Peyer's patch (tissue), 4 donors: ENCODE measurements at regions not wholly inside any gene's neighbourhood (a gene's known extent, or its start where the extent isn't known, plus 50 kb on each side); places are given as distances from the start of the nearest gene placed in this dataset.

Experiments used
- DNase-seq, 3 donors: peaks; one replicate each; pipeline ENCODE4 v3.0.0-alpha.2; 2017 to 2019
- H3K27ac ChIP-seq, 4 donors: fragments of 200-600 bp; sonication (generic); one replicate each; pipeline ENCODE4 v1.5.1; 2016 to 2019
- H3K27me3 ChIP-seq, 2 donors: fragments of 200-600 bp; sonication (generic); one replicate each; pipeline ENCODE4 v1.5.1; 2019
- H3K36me3 ChIP-seq, 3 donors: fragments of 200-600 bp; sonication (generic); one replicate each; pipeline ENCODE4 v1.5.1; 2016 to 2019
- H3K4me1 ChIP-seq, 4 donors: fragments of 200-600 bp; sonication (generic); one replicate each; pipeline ENCODE4 v1.5.1; 2016 to 2019
- H3K4me3 ChIP-seq, 4 donors: fragments of 200-600 bp; sonication (generic); 1 replicate in 3 of 4; 2 replicates in 1 of 4; pipeline ENCODE4 v1.5.1; 2016 to 2019; ENCODE audit warnings: mild to moderate bottlenecking in 1 of 4
- H3K9me3 ChIP-seq, 4 donors: fragments of 200-600 bp; sonication (generic); one replicate each; pipeline ENCODE4 v1.5.1; 2016 to 2019; ENCODE audit warnings: mild to moderate bottlenecking in 1 of 4
- POLR2A ChIP-seq, 2 donors: fragments of 450-650 bp; IDR thresholded peaks; one replicate each; pipeline ENCODE4 v1.5.1; 2017; ENCODE audit warnings: antibody characterized with exemption in 2 of 2, mild to moderate bottlenecking in 2 of 2, moderate library complexity in 2 of 2
- TF ChIP-seq, protein P1 (sequence below), 6 experiments: fragments of 450-650 bp in 4 of 6; fragments of 200-600 bp in 2 of 6; sonication (generic) in 1 of 6; IDR thresholded peaks; one replicate each; pipeline ENCODE4 v1.5.1; 2017 to 2019; ENCODE audit warnings: antibody characterized with exemption in 6 of 6, mild to moderate bottlenecking in 3 of 6, moderate library complexity in 1 of 6

- Histone ChIP-seq H3K4me1 (no peaks in the 10 kb centered on the region), H3K27ac (no peak overlapping the region), H3K36me3 (no peaks in the 10 kb centered on the region), H3K4me3 (no peak overlapping the region), H3K9me3 (no peaks in the 10 kb centered on the region), H3K27me3 (no peaks in the 10 kb centered on the region)
- TF ChIP-seq, protein P1, sequence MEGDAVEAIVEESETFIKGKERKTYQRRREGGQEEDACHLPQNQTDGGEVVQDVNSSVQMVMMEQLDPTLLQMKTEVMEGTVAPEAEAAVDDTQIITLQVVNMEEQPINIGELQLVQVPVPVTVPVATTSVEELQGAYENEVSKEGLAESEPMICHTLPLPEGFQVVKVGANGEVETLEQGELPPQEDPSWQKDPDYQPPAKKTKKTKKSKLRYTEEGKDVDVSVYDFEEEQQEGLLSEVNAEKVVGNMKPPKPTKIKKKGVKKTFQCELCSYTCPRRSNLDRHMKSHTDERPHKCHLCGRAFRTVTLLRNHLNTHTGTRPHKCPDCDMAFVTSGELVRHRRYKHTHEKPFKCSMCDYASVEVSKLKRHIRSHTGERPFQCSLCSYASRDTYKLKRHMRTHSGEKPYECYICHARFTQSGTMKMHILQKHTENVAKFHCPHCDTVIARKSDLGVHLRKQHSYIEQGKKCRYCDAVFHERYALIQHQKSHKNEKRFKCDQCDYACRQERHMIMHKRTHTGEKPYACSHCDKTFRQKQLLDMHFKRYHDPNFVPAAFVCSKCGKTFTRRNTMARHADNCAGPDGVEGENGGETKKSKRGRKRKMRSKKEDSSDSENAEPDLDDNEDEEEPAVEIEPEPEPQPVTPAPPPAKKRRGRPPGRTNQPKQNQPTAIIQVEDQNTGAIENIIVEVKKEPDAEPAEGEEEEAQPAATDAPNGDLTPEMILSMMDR (IDR thresholded peaks at IDR 0.05) = no peak
- no peak for TF ChIP-seq POLR2A (IDR thresholded peaks at IDR 0.05)
- no peak for DNase-seq
These were observed 213.7 kb downstream of the BRINP2 start for GRCh38 chr1:177384461-177384860.

GRCh38 chr1:177383715-177384114, 213.0 kb downstream of the BRINP2 start:
- Histone ChIP-seq H3K36me3 (no peaks in the 10 kb centered on the region), H3K27me3 (no peaks in the 10 kb centered on the region)

DNA sequence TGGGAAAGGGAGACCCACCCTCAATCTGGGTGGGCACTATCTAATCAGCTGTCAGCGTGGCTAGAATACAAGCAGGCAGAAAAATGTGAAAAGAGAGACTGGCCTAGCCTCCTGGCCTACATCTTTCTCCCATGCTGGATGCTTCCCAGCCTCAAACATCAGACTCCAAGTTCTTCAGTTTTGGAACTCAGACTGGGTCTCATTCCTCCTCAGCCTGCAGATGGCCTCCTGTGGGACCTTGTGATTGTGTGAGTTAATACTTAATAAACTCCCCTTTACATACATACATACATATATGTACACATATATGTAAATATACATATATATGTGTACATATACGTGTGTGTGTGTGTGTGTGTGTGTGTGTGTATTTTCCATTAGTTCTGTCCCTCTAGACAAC, 207.1 kb downstream of the BRINP2 start:
- H3K4me3 ChIP-seq = no peak overlapping the region
- no peaks in the 10 kb centered on the region for H3K4me1 ChIP-seq
- H3K27me3 ChIP-seq = no peaks in the 10 kb centered on the region
- TF ChIP-seq POLR2A (IDR thresholded peaks at IDR 0.05) = no peak
- TF ChIP-seq, protein P1 (IDR thresholded peaks at IDR 0.05) = no peak
- no peak overlapping the region for H3K27ac ChIP-seq
- H3K36me3 ChIP-seq = no peaks in the 10 kb centered on the region
- no peak for DNase-seq
- no peaks in the 10 kb centered on the region for H3K9me3 ChIP-seq

More at GRCh38 chr1:177383715-177384114, 213.0 kb downstream of the BRINP2 start:
- Histone ChIP-seq H3K27ac (no peak overlapping the region), H3K4me1 (no peaks in the 10 kb centered on the region), H3K9me3 (no peaks in the 10 kb centered on the region), H3K4me3 (no peak overlapping the region)
- TF ChIP-seq, protein P1 (IDR thresholded peaks at IDR 0.05) = no peak
- TF ChIP-seq POLR2A (IDR thresholded peaks at IDR 0.05) = no peak
- DNase-seq = no peak

- H3K27ac ChIP-seq = no peak overlapping the region
These were observed 197.5 kb downstream of the BRINP2 start for GRCh38 chr1:177368255-177368654.

DNA sequence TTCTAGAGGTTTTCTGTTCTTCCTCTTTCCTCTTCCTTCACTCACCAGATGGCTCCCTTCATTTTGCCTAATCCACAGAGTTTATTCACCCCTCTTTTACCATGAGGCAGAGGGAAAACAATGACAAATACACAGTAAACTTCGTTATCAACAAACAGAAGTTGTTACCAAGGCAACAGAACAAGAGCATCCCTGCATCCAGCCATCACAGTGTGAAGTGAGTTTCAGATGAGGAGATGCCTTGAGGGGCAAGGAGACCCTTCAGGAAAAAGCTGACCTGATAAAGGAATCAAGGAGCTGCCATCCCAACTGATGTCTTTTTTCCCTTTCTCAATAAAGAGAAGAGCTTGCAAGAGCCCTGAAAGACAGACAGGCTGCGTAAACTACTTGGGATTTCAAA, 195.3 kb downstream of the BRINP2 start:
- no peaks in the 10 kb centered on the region for H3K36me3 ChIP-seq
- no peak overlapping the region for H3K27ac ChIP-seq
- no peaks in the 10 kb centered on the region for H3K4me1 ChIP-seq
- H3K27me3 ChIP-seq = no peaks in the 10 kb centered on the region
- no peak overlapping the region for H3K4me3 ChIP-seq
- no peaks in the 10 kb centered on the region for H3K9me3 ChIP-seq
- DNase-seq = no peak
- no peak for TF ChIP-seq POLR2A (IDR thresholded peaks at IDR 0.05)

More at GRCh38 chr1:177368255-177368654, 197.5 kb downstream of the BRINP2 start:
- Histone ChIP-seq H3K27me3 (no peaks in the 10 kb centered on the region), H3K4me3 (no peak overlapping the region), H3K36me3 (no peaks in the 10 kb centered on the region), H3K9me3 (no peaks in the 10 kb centered on the region), H3K4me1 (no peaks in the 10 kb centered on the region)
- DNase-seq = no peak
- TF ChIP-seq, protein P1 (IDR thresholded peaks at IDR 0.05) = no peak
- TF ChIP-seq POLR2A (IDR thresholded peaks at IDR 0.05) = no peak

GRCh38 chr1:177360791-177361190, 190.0 kb downstream of the BRINP2 start:
- no peak overlapping the region for H3K27ac ChIP-seq

More at GRCh38 chr1:177360791-177361190, 190.0 kb downstream of the BRINP2 start:
- H3K36me3 ChIP-seq = no peaks in the 10 kb centered on the region
- H3K9me3 ChIP-seq = no peaks in the 10 kb centered on the region
- no peaks in the 10 kb centered on the region for H3K27me3 ChIP-seq
- TF ChIP-seq, protein P1 (IDR thresholded peaks at IDR 0.05) = no peak
- TF ChIP-seq POLR2A (IDR thresholded peaks at IDR 0.05) = no peak
- no peak overlapping the region for H3K4me3 ChIP-seq
- H3K4me1 ChIP-seq = no peaks in the 10 kb centered on the region
- DNase-seq = no peak
